Activated naive CD4-positive, alpha-beta T cell treated with Interleukin-2 at 50 U/mL for 16 hours (primary cell): ENCODE measurements at regions not wholly inside any gene's neighbourhood (a gene's known extent, or its start where the extent isn't known, plus 50 kb on each side); places are given as distances from the start of the nearest gene placed in this dataset.
"Not testable (repeated sequence)": the region's sequence is repeated elsewhere in the genome, so short reads cannot be mapped to it uniquely, and the experiment has no call there.

Experiments
- DNase-seq: peaks from one replicate; pipeline ENCODE4 v3.0.0-alpha.2; 2020

DNA sequence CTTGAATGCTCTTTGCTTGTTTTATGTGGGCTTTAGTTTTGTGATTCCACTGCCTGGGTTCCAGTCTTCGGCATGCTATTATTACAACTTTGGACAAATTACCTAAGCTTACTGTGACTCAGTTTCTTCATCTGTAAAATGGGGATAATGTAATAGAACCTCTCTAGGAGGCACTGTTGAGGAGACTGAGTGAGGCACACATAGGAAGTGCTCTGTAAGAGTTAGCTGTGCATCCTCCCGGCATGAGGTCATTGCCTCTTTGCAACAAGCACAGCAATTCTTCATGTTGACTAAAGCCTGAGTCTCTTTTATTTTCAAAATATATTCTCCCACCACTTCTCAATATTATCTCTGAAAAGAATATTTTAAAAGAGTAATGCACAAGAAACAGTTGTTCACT is 227.4 kb downstream of the DLEU7 start:
- no peak for DNase-seq

DNA sequence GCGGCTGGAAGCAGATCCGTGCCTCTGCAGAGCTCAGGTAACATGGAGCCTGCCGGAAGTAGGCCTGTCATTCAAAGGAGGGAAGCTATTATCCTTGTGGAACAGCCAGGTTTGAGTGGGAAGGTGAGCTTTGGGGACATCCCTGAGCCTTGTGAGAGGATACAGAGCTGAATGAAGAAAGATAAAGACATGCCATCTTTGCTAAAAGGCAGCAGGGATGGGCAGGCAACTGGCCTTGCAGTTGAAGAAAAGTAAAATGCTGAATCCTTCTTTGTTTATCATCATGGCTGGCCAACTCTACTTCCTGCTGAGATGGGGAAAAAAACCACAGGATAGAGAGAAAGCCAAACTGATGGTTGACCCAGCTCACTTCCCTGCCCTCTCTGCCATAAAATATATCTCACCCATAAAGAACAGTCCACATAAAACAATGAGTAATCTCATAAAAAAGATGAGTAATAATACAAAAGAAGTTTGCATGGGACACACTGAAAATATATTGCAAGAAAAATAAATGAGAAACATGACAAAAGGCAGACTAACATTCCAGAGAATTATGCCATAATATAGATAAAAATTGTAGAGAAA is 226.3 kb downstream of the DLEU7 start:
- no peak for DNase-seq

DNA sequence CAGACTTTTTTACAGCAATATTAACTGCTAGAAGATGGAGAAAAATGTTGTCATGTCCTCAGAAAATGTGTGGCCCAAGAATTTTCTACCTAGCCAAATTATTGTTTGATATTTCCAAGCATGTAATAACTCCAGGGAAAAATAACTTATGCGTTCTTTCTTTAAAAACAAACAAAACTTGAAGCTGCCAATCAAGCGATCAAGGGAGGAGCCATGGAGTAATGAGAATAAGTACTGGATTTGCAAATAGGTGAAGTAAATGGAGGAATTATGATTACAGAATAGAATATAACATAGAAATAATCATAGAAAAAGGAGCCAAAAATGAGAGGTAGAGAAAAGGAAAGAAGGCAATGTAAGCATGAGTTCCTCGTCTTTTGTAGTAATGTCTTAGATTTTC is 225.3 kb downstream of the DLEU7 start:
- no peak for DNase-seq

DNA sequence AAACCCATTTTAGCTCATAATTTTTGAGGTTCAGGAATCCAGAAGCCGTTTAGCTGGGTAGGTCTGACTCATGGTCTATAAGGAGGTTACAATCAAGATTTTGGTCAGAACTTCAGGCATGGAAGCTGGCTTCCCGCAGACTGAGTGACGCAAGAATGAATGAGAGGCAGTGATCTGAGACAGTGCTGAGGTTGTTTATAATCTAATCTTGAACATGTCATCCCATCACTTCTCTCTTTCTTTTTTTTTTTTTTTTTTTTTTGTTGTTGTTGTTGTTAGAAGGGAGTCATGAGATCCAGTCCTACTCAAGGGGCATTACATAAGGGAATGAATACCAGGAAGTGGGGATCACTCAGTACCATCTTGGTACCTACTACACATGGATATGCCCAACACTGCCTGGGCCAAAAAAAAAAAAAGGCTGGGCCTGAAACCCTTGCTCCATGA is 217.4 kb downstream of the DLEU7 start:
- no peak for DNase-seq

DNA sequence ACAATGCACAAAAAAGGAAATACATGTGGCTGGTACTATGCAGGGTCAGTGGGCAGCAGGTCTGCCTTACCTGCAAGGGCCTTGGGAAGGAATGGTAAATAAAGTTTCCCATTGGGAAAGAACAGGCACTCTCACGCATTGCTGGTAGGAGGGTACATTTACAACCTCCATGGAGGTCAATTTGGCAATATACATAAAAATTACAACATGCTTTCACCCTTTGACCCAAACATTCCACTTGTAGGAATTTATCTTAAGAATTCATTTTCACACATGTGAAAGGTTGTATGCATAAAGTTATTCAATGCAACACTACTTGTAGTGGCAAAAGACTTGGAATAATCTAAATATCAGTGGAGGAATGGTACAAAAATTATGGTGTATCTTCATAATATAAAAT is 216.4 kb downstream of the DLEU7 start:
- no peak for DNase-seq

DNA sequence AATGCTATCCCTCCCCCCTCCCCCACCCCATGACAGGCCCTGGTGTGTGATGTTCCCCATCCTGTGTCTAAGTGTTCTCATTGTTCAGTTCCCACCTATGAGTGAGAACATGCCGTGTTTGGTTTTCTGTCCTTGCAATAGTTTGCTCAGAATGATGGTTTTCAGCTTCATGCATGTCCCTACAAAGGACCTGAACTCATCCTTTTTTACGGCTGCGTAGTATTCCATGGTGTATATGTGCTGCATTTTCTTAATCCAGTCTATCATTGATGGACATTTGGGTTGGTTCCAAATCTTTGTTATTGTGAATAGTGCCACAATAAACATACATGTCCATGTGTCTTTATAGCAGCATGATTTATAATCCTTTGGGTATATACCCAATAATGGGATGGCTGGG is 215.0 kb downstream of the DLEU7 start:
- not testable (repeated sequence) for DNase-seq

DNA sequence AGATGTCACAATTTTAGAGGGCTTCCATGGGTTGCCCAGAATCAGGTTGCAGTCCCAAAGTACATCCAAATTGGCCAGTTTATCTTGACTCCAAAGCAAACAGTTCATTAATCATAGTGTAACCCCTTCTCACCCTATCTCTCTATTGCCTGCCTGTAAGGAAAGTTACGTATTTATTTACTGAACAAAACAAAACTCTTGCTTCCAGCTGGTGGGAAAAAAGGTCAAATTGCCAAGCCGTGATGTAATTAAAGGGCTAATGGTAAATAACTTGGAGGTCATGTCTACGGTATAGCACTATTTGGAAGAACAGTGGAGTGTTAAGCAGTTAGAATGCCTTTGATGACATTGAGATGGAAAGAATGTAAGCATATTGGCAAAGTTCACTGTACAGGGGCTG is 214.0 kb downstream of the DLEU7 start:
- no peak for DNase-seq

DNA sequence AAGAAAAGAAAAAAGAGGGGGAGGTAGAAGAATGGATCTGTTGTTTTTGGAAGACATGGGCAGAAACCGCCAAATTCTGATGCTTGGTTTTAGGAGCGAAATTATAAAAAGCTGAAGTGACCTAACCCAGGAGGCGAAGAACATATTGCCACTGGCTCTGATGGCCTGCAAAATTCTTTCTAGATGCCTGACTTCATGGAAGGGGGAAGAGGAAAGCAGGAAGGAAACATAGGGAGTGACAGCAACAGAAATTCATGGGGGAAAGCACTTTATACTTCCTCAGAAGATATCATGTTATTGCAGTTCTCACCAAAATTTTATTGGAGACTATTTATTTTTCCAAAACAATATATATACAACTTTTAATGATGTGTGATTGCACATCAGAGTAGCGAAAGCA is 213.5 kb downstream of the DLEU7 start:
- no peak for DNase-seq

DNA sequence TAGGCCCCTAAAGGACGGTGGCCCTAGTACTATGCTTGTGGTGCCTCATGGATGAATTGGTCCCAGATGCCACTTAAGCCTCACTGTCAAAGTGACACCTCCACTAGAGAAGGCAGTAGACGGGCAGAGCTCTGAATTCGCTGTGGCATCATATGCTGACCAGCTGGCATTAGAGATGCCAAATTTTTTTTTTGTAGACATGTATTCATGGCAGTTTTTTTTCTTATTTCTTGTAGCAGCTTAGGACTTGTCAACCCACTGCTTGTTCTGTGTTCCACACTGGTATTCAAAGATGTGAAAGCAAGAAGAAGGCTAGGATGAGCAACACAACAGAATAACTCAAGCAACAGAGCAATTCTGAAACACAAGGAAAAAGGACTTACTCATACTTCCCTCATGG is 212.5 kb downstream of the DLEU7 start:
- no peak for DNase-seq

DNA sequence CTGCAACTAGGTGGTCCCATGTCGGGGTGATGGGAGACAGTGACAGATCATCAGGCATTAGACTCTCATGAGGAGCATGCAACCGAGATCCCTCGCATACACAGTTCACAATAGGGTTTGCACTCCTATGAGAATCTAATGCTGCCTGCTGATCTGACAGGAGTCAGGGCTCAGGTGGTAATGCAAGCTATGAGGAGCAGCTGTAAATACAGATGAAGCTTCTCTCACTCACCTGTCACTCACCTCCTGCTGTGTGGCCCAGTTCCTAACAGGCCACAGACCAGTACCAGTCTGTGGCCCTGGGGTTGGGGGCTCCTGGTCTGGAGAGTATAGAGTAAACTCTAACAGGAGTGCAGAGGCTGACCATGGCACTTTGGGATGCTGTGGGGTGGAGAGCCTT is 209.2 kb downstream of the DLEU7 start:
- no peak for DNase-seq

DNA sequence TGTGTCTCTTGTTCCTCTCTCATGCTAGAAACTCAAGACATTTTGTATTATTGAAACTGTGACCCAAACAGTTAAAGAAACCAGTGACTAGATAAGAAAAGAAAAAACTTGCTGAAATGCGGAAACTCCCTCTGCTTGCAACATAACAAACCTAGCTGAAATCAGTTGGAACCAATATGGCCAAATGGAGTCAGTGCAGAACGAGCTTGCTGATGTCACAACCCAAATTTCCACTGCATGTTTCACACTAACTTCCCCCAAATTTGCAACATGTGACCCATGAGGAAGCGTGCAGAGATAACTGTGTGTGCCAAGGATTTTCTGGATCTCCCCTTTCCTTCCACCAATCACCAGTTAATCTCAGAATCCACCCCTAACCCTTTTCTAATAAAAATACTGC is 208.0 kb downstream of the DLEU7 start:
- DNase-seq, result no peak

DNA sequence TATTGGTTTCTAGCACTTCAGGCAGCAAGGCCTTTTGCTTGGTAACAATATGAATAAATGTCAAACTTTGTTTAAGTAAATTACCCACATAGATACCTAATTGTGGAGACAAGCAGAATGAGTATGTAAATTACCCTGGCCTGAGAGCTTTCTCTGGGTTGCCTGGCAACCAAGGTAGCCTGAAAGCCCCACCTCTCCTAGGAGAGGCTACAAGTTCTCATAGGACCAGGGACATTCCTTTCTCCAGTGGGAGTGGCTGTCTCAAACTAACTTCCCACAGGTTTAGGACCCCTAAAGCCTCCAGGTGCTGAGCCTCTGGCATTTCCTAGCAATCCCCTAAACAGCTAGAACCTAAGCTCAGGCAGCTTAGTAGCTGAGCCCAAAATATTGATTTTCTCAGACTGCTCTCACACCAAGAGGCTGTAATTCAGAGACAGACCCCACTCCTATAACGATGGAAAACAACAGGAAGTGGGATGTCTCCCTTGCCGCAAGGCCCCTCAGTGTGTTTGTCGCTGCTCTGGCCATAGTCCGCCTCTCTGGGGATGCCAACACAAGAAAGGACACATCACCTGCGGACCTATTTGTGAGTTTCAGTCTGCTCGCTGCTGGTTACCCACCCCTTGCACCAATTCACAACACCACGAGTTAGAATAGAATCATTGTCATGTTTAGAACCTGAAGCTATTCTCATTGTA is 207.3 kb downstream of the DLEU7 start:
- no peak for DNase-seq

DNA sequence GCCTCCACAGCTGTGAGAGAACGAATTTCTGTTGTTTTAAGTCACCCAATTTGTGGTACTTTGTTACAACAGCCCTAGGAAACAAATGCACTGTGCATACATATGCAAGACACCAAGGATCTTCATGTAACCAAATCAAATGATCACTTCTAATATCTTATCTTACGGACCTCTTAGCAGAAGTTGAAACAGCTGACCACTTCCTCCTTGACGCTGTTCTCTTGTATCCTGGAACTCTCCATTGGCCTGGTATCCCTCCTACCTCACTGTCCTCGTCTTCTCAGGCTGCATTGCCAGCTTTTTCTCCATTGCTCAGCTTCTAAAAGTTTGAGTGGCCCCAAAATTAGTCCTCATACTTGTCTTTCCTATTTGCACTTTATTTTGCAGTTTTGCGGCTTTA is 200.4 kb downstream of the DLEU7 start:
- DNase-seq, result no peak

DNA sequence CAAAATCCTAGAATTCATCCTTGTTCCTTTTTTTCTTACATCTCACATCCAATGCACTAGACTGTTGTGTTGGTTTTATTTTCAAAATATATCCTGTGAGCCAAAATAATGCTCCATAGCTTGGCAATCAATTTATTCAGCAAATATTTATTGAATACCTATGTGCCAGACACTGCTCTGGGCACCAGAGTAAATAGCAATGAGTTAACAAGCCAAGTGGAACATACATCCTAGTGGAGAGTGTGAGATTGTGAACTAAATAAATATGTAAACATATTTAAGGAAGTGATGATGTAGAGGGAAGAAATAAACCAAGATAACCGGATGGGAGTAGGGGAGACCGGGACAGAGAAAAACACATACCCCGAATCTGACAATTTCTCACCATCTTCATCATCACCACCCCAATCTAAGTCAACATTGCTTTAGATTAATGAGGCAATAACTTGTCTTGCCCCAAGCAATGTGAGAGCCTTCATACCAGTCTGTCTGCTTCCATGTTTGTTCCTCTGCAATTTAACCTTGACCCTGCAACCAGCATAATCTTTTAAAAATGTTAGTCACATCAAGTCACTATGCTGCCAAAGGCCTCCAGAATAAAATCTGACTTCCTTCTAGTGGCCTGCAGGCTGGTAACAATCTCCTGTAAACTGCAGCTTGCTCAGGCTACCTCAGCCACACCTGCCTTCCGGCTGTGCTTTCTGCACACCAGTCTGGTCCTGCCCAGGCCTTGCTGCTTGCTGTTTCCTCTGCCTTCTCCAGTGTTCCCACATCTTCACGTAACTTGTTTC is 199.2 kb downstream of the DLEU7 start:
- no peak for DNase-seq

DNA sequence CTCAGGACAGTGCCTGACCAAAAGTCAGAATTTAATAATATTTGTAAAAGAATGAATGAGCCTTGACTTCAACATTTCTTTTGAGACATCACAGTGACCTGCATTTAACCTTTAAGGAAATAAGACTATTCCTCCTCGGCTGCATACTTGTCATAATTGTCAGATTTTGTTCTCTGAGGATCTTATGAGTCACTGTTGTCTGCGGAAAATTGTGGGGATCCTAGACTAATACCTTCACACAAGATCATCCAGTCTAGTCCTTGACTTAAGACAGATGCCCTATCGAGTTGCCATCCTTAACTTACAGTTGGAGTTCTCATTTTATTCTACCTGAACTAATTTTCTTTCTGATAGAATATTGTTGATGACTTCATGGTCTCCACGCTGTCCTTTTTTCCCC is 198.4 kb downstream of the DLEU7 start:
- DNase-seq, result no peak

DNA sequence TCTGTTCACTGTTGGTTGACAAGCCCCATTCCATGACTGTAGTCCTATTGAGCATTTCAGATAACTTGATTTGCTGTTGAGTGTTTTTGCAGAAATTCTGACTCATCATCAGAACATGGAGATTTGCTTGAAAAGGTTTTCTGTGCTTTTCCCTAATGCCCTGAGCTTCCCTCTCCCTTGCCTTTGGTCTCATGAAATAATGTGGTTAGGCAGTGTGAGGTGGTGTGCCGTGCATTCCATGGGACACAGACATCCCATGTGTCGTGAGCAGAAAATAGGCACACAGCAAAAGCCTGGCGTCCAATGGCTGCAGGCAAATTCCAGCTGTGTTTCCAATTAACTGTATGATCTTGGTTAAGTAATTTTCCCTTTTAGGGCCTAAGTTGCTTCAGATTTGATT is 197.4 kb downstream of the DLEU7 start:
- no peak for DNase-seq

DNA sequence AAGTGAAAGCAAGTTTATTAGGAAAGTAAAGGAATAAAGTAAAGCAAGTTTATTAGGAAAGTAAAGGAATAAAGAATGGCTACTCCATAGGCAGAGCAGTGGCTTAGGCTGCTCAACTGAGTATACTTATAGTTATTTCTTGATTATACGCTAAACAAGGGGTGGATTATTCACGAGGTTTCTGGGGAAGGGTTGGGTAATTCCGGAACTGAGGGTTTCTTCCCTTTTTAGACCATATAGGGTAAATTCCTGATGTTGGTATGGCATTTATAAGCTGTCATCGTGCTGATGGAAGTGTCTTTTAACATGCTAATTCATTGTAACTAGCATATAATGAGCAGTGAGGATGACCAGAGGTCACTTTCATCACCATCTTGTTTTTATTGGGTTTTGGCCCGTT is 194.3 kb downstream of the DLEU7 start:
- no peak for DNase-seq

DNA sequence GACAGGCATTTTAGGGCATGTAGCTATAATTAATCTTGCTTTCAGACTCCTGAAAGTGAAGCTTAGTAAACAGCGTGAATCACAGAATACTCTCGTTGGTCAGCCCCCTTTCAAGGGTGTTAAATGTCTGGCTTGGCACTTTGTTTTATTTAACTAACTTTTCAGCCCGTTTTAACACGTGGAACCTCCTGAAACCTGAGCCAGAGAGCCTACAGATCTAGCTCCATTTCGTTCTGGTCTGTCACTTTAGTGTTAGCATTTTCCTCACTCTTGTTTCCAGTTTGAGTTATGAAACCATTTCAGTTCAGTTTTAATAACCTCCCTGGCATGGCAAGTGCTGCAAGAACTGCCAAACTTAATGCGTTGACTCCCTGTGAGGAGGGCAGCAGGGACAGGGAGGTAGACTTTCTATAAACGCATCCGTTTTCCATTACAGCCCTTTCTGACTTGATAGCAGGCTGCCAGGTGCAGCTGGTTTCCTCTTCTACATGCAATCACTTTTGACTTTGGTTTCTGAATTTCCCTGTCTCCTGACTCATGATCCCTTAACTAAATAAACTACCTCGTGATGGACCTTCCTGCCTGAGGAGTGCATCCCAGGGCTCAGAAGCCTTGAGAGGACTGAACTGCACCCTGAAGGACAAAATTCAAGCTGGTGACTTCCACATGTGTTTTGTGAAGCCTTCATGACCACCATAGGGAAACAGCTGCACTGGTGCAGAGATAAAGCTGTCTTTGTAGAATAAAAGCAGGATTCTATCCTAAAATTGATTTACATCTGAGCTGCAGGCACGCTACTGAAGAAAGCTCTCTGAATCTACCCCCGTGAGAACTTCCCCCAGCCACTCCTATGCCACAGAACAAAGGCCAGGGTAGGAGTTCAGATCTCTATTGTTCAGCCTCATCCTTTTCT is 192.6 kb downstream of the DLEU7 start:
- no peak for DNase-seq

DNA sequence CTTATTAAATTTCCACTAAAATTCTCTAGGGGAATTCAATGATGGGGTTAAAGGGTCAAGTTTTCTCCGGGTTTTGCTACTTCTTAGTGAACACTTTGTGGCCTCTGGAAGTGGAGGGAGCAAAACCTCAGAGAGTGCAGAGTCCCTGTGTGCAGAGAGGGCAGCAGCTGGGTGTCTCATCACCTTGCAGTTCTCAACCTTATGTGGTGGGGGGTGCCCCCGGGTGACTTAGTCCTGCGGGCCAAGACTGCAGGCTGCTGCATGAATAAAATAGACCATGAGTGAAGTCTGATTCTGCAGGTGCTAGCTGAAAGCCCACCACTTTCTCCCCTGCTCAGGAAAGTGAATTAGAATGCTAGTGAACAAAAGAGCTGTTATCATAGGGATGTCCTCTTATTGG is 191.6 kb downstream of the DLEU7 start:
- DNase-seq, result no peak

DNA sequence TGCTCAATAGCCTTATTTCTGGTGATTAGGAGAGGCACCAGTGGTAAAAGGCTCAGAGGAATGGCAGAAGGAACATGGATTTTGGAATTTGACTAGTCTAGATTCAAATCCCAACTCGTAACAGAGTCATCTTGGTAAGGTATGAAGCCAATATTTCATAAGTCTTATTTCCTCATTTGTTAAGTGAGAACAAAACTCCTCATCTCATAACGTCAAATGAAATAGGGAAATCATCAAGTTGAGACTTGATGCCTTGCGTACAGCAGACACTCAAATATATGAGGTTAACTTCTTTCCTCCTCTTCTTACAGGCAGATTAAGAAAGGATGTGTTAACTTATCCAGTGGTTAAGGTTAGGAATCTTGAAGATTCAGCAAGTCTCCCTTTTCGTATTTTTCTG is 189.2 kb downstream of the DLEU7 start:
- no peak for DNase-seq

DNA sequence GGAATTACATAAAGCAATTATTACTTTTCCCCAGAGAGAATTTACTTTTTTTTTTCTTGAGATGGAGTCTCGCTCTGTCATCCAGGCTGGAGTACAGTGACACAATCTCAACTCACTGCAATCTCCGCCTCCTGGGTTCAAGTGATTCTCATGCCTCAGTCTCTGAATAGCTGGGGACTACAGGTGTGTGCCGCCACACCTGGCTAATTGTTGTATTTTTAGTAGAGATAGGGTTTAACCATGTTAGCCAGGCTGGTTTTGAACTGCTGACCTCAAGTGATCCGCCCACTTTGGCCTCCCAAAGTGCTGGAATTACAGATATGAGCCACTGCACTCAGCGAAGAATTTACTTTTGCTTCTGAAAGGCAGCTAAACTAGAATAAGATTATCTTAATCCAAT is 181.6 kb downstream of the DLEU7 start:
- not testable (repeated sequence) for DNase-seq

DNA sequence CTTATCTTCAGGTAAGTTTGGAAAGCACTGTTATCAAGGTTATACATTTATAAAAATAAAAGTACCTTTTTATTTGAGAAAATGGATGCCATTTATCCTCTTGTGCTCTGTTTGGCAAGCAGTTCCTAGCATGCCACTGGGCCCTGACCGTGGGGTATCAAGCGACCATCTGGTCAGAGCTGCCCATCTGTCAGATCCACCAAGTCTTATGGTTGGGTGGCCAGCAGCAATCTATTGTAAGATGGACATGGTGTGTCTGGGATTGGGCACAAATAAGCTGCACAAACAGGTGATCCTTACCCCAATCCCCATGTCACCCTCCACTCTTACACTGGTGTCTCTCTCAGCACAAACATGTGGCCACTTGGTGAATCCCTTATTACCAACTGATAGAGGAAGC is 178.5 kb downstream of the DLEU7 start:
- DNase-seq, result no peak

DNA sequence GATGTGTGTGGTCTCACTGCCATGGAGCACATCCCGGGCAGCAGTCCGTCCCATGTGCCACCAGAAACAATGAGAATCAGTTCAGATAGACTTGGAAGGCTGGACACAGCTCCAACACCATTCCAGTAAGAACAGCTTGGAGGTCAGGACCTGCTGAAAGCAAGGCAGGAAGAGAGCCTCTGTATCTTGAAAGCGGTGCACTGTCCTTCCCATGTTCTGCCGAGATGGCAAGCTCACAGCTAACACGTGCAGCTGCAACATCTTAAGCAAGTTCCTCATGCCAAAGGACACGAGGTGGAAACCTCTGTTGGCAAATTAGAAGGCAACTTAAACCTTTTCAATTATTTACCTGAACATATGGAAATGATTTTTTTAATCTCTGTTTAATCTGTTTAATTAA is 175.4 kb downstream of the DLEU7 start:
- no peak for DNase-seq
